Activated CD4-positive, alpha-beta T cell treated with anti-CD3 and anti-CD28 coated beads, Interleukin-2, amount 10 ng/mL, durations not matched to agents 7 days and 5 days (primary cell): ENCODE measurements at regions not wholly inside any gene's neighbourhood (a gene's known extent, or its start where the extent isn't known, plus 50 kb on each side); places are given as distances from the start of the nearest gene placed in this dataset.
"Not testable (repeated sequence)": the region's sequence is repeated elsewhere in the genome, so short reads cannot be mapped to it uniquely, and the experiment has no call there.

Experiments used
- CTCF ChIA-PET: fragments of 350-600 bp; sonication (Branson Sonifier 250); formaldehyde crosslinking; loops from one replicate; lab custom pipeline; 2021; ENCODE audit warnings: antibody characterized with exemption; lab: Charles Lee
- POLR2A ChIA-PET: fragments of 350-600 bp; sonication (Branson Sonifier 250); formaldehyde crosslinking; loops from one replicate; lab custom pipeline; 2021; ENCODE audit warnings: antibody characterized with exemption; lab: Charles Lee
- DNase-seq: peaks from one replicate; pipeline ENCODE4 v3.0.0-alpha.2; 2020
- H3K27ac Mint-ChIP-seq: one replicate; pipeline ENCODE4 v1.8.0; 2021; ENCODE audit warnings: mild to moderate bottlenecking, moderate library complexity, mixed read lengths
- H3K27me3 Mint-ChIP-seq: one replicate; pipeline ENCODE4 v1.8.0; 2021; ENCODE audit warnings: mixed read lengths
- H3K36me3 Mint-ChIP-seq: one replicate; pipeline ENCODE4 v1.8.0; 2021; ENCODE audit warnings: low read depth, mixed read lengths
- H3K4me1 Mint-ChIP-seq: one replicate; pipeline ENCODE4 v1.8.0; 2021; ENCODE audit warnings: mixed read lengths
- H3K4me3 Mint-ChIP-seq: one replicate; pipeline ENCODE4 v1.8.0; 2021; ENCODE audit warnings: mild to moderate bottlenecking, moderate library complexity, mixed read lengths
- H3K9me3 Mint-ChIP-seq: one replicate; pipeline ENCODE4 v1.8.0; 2021; ENCODE audit warnings: mixed read lengths

DNA sequence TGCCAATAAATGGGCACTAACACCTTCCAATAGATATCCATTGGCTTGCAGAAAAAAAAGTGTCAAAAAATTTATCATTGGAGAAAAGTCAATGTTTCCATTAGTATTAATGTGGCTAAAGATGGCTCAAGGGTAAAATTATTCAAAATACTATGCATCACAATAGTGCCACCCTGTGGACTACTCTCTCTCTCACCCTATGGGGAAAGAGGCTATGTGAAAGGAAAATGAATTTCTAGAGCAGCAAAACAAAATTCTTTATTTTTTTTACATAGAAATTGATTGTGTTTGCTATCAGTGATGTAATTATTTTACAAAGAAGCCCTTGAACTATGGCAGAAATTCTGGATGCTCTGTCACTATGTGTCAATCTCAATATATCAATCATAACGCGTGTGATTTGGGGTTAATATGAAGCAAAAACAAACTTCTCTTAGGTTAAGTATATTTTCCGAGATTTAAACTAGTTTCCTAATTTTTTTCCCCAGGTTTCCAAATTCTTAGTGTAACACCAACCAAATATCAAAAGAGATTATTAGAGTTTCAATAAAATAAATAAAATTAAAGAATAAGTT lies 193.9 kb downstream of the USP22 start:
- H3K4me3 Mint-ChIP-seq, DNase-seq, H3K9me3 Mint-ChIP-seq, CTCF ChIA-PET, POLR2A ChIA-PET, H3K36me3 Mint-ChIP-seq, H3K27ac Mint-ChIP-seq: not testable (repeated sequence)
- H3K27me3 Mint-ChIP-seq, result peaks cover 36% of the 10 kb centered on the region
- H3K4me1 Mint-ChIP-seq, result peaks cover 17% of the 10 kb centered on the region

DNA sequence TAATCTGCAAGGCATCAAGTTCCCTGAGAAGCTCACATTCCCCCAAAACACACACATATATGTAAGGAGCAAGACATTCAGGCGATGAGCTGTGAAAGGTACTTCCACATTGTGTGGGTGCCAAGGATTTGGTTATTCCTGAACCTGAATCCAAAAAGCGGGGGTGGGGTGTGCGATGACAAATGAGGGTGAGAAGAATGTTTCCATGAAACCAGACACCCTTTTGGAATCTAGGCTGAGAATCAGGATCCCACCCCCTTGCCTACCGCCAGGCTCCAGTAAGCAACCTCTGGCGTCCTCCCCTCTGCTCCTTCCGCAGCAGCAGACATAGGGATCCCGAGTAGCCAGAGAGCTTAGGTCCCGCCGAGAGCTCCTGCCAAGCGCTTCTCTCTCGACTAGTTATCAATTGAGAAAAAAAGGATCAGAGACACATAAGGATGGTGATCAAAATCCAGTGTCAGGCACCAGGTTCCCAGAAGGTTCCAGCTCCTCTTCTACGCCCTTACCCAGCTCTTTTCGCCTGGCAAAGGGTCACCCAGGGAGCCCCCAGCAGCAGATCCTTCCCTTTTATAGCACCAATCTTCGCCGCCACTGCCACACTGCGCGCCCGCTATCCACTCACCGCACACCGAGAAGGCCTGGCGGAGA lies 191.1 kb downstream of the USP22 start:
- peaks cover 38% of the 10 kb centered on the region for H3K27me3 Mint-ChIP-seq
- DNase-seq, H3K27ac Mint-ChIP-seq, POLR2A ChIA-PET, H3K9me3 Mint-ChIP-seq, CTCF ChIA-PET, H3K36me3 Mint-ChIP-seq: not testable (repeated sequence)
- H3K4me3 Mint-ChIP-seq, result peak overlapping the region; percentile 59
- peaks cover 15% of the 10 kb centered on the region for H3K4me1 Mint-ChIP-seq

DNA sequence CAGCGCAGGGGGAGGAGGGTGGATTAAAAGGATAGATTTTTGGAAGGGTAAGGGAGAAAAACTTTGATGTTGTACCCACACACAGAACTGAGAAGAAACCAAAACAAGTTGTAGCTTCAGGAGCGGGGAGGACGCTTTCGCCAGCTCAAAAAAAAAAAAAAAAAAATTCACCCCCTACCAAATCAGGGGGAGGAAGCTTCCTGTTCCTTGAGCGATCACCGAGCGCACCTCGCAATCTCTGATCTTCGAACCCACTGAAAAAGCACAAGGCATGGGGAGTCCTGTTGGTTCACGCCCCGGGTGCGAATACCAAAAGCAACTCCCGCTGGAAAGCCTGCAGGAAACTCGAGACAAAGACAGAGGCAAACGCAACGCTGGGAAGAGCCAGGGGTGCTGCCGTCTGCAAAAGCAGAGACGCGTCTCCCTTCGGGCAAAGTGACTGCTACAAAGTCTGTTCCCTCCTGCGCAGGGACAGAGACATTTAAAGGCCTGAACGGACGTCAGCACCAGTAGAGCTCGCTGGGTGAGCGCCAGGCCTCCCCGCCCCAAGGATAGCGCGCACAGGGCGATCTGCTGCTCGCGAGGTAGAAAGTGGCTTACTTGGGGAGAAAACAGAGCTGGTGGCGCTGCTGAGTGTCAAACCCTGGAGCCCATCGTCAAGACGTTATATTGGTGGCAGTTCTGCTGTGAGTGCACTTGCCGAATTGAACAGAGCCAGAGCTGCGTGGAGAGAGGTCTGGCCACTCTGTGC lies 190.4 kb downstream of the USP22 start:
- Mint-ChIP-seq H3K4me3 (peak overlapping the region; percentile 59), H3K27me3 (peaks cover 41% of the 10 kb centered on the region), H3K36me3 (no peaks in the 10 kb centered on the region), H3K27ac (no peak overlapping the region), H3K4me1 (peaks cover 15% of the 10 kb centered on the region), H3K9me3 (no peaks in the 10 kb centered on the region)
- POLR2A ChIA-PET, result no interaction called here
- DNase-seq, result peak; percentile 22
- CTCF ChIA-PET, result interaction anchor here (0.6 kb wide), 1 partner anchor 11 kb away, joined by 3 read pairs; no protein-coding TSS in a partner anchor

DNA sequence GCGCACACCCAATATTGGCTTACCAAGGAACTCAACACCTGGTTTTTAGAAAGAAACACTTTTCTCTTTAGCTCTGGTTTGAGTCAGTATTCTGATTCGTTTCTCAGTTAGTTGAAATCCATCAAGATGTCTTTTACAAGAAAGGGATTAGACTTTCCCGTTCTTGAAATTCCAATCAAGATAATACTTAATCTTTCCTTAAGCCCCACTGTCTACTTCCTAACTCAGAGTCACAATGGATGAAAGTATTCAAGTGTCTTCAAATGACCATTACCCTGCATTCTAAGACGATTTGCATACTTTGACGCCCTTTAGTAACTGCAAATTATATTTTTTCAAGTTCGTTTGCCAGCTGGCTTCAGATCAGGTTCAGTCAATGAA lies 189.8 kb downstream of the USP22 start:
- POLR2A ChIA-PET, result no interaction called here
- Mint-ChIP-seq H3K9me3 (no peaks in the 10 kb centered on the region), H3K27ac (no peak overlapping the region), H3K4me1 (peaks cover 15% of the 10 kb centered on the region), H3K36me3 (no peaks in the 10 kb centered on the region), H3K4me3 (peak overlapping the region; percentile 59), H3K27me3 (peaks cover 39% of the 10 kb centered on the region)
- CTCF ChIA-PET, result no interaction called here
- DNase-seq, result no peak

DNA sequence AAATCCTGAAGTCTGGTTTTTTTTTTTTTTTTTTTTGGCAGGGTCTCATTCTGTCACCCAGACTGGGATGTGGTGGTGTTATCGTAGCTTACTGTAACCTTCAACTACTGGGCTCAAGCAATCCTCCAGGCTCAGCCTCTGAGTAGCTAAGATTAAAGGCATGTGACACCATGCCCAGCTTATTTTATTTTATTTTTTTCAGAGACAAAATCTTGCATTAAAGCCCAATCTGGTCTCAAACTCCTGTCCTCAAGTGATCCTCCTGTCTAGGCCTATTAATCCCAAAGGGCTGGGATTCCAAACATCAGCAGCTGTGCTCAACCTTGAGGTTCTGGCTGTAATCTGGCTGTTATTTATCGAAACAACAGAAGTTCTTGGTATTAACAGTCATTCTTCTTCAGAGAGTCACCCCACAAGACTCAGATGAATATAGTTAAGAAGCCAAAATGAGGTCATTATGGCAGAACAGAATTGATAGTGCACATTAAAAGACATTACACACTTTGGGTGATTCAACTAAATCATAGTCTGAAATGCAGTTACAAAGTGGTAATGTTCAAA lies 186.8 kb downstream of the USP22 start:
- DNase-seq, CTCF ChIA-PET, H3K9me3 Mint-ChIP-seq, H3K4me3 Mint-ChIP-seq, H3K36me3 Mint-ChIP-seq, H3K27ac Mint-ChIP-seq, POLR2A ChIA-PET: not testable (repeated sequence)
- Mint-ChIP-seq H3K4me1 (peaks cover 15% of the 10 kb centered on the region), H3K27me3 (peaks cover 38% of the 10 kb centered on the region)

DNA sequence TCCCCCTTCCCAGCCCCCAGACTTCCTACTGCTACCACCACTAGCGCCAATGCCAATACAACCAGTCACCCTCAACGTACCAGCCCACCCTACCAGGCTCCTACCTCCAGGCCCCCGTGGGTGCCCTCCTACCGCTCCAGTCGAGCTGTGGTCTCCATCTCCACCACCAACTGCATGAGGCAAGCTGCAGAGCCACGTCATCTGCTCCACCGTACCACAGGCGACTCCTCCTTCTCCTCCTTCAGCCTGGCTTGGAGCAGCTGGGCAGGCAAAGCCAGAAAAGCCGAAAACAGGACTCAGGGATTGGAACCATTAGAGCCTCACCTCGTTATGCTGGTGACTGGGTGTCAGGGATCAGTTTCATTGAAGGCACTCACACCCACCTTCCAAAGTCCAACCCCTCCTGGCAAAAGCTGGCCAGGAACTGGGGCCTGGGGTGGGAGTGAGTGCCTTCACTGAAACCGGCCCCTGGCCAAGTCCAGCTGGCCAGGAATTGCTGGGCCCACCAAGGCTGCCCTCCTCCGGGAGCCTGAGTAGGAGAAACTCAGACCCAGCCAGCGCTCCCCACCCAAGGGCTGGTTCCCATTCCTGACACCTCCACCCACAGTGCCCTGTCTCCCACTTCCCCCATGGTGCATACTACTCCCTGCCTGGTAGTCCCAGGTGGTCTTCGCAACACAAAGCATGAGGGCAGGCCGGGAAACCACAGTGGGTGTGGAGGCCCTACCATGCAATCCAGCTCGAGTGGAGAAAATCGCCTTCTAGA lies 176.2 kb downstream of the USP22 start:
- POLR2A ChIA-PET, H3K4me3 Mint-ChIP-seq, H3K9me3 Mint-ChIP-seq, CTCF ChIA-PET, H3K4me1 Mint-ChIP-seq, H3K27ac Mint-ChIP-seq, H3K36me3 Mint-ChIP-seq, DNase-seq: not testable (repeated sequence)
- H3K27me3 Mint-ChIP-seq, result peaks cover 29% of the 10 kb centered on the region

DNA sequence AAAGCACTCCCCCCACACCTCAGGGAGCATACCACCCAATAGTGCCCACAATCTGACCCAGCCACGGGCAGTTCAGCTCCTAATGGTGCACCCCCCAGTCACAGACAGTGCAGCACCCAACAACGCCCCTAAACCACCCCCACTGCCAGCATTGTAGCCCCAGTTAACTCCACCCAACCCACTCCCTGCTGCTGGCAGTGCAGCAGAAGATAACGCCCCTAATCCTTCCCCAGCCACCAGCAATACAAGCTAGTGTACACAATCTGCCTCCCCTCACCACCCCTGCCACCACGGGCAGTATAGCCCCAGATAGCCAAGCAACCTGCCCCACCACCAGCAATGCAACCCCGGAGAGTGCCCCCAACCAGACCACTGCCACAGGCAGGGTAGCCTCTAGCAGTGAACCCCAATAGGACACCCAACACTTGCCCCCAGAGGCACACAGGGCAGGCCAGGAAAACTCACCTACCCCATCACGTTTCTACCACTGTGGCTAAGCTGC lies 175.3 kb downstream of the USP22 start:
- H3K27ac Mint-ChIP-seq, CTCF ChIA-PET: not testable (repeated sequence)

DNA sequence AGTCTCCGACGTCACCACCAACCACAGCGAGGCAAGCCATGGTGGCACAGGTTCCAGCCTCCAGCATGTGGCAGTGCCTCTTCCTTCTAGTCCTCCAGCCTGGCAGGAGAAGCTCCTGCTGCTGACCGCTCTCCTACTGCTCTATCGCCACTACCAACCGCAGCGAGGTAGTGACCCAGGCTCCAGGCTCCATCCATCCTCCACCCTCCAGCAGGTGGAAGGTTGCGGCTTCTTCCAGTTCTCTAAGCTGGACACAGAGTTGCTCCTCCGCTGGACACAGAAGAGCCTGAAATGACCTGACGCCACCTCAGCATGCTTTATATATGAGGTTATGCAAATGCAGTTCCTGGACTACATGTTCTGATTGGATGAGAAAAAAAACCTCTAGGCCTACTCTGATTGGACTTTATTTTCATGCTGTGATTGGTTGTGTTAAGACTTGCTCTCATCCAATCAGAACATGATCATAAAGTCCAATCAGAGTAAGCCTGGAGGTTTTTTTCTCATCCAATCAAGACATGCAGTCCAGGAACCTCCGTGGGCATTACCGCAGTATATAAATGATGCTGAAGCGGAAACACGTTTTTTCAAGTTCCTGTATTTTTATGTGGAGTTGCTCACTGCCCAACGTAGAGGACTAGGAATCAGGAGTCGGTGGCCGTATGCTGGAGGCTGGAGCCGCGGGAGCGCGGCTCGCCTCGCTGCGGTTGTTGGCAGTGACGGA lies 174.7 kb downstream of the USP22 start:
- H3K4me3 Mint-ChIP-seq, DNase-seq, POLR2A ChIA-PET: not testable (repeated sequence)

More for the DNA sequence above, 175.3 kb downstream of the USP22 start:
- POLR2A ChIA-PET, H3K36me3 Mint-ChIP-seq, DNase-seq, H3K4me1 Mint-ChIP-seq, H3K4me3 Mint-ChIP-seq, H3K9me3 Mint-ChIP-seq: not testable (repeated sequence)
- peaks cover 27% of the 10 kb centered on the region for H3K27me3 Mint-ChIP-seq

DNA sequence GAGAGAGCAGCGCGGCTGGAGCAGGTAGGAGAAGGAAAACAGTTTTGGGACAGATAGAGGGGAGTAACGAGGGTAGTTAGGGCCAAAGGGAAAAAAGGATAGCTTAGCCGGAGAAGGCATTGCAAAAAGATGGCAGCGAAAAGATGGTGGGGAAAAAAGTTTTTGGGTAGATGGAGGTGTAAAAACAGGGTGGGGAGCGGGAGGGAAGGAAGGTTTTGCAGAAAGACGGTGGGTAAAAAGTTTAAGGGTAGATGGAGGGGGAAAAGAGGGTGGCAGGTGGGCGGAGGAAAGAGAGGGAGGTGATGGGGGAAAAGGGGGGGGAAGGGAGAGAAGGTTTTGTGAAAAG lies 174.2 kb downstream of the USP22 start:
- POLR2A ChIA-PET, CTCF ChIA-PET, DNase-seq, H3K4me1 Mint-ChIP-seq, H3K9me3 Mint-ChIP-seq, H3K36me3 Mint-ChIP-seq, H3K4me3 Mint-ChIP-seq, H3K27ac Mint-ChIP-seq: not testable (repeated sequence)
- H3K27me3 Mint-ChIP-seq, result peaks cover 25% of the 10 kb centered on the region

More for the DNA sequence above, 174.7 kb downstream of the USP22 start:
- H3K27ac Mint-ChIP-seq, H3K36me3 Mint-ChIP-seq, H3K9me3 Mint-ChIP-seq, H3K4me1 Mint-ChIP-seq, CTCF ChIA-PET: not testable (repeated sequence)
- peaks cover 25% of the 10 kb centered on the region for H3K27me3 Mint-ChIP-seq

DNA sequence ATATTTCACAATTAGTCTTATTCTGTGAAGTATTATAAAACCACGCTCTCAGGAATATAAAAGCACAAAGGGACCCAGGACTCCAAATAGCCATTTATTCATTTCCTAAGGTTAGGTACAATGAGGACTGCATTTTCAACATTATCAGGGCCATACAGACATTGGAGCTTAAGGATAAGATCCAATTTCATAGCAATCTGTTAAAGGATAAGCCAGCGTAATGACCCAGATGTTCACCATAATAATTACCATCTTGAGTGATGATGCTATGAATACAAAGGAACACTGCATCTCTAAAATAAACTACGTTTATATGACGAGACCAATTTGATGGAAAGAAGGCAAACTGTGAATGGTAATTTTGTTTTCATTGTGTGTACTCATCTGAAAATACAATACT lies 169.6 kb downstream of the USP22 start:
- peaks cover 28% of the 10 kb centered on the region for H3K27me3 Mint-ChIP-seq
- CTCF ChIA-PET, H3K4me1 Mint-ChIP-seq, POLR2A ChIA-PET, H3K36me3 Mint-ChIP-seq, H3K4me3 Mint-ChIP-seq, H3K27ac Mint-ChIP-seq, H3K9me3 Mint-ChIP-seq, DNase-seq: not testable (repeated sequence)

DNA sequence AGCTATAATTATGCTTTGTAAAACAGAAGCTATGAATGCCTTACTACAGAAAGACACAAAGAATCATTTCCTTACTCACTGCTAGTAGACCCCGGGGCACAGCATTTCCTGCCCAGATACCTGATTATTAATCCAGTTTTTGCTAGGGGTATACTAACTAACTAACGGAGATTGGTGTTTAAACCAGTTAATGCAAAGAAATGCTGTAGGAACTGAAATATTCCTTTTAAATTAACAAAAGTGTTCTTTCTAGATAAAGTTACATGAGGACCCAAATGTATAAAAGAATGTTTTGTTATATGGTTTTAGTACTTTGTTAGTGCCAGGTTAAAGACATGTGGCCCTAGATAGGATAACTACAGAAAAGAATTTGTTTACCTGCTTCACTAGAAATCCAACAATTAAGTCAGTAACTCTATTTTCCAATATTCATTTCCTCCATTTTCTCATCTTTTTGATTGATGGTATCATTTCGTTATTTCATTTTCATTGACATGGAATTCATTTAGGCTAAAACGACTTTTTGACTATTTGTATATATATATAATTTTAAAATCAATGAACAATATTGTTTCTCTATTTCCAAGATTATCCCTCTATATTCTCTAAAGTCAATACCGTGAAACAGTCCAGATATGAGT lies 169.0 kb downstream of the USP22 start:
- H3K27ac Mint-ChIP-seq, H3K4me3 Mint-ChIP-seq, CTCF ChIA-PET, H3K9me3 Mint-ChIP-seq, H3K36me3 Mint-ChIP-seq, DNase-seq, POLR2A ChIA-PET, H3K4me1 Mint-ChIP-seq: not testable (repeated sequence)
- H3K27me3 Mint-ChIP-seq, result peaks cover 33% of the 10 kb centered on the region

DNA sequence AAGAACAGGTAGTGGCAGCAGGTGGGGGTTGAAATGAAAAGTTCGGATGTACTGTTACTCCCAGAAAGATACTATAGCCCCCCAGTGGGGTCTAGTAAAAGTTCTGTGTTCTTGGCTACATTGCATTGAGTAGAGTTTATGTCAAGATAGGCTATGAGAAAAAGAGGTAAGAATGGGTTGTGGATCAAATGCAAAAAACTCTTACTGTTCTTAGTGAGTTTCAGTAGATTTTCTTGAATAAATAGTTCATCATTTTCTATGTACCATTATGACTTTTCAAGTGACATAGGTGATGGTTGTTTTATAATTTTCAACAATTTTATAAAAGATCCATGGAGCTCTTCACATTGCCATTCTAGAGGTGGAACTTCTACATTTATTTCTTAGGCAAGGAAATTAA lies 165.4 kb downstream of the USP22 start:
- H3K4me3 Mint-ChIP-seq, H3K4me1 Mint-ChIP-seq, H3K27ac Mint-ChIP-seq, H3K36me3 Mint-ChIP-seq, CTCF ChIA-PET, H3K9me3 Mint-ChIP-seq, POLR2A ChIA-PET, DNase-seq: not testable (repeated sequence)
- peaks cover 48% of the 10 kb centered on the region for H3K27me3 Mint-ChIP-seq
